GM12878 (cell line): ENCODE measurements at regions not wholly inside any gene's neighbourhood (a gene's known extent, or its start where the extent isn't known, plus 50 kb on each side); places are given as distances from the start of the nearest gene placed in this dataset.

Source experiments
- ATAC-seq: fragments of 200-7000 bp; cut with Tn5 transposase; 3 replicates; pipeline ENCODE4 v1.9.1; 2020; ENCODE audit warnings: mild to moderate bottlenecking, moderate library complexity
- BruUV-seq: library from RNA; stranded (reverse); fragments of 400-500 nt; replicated peaks from 2 replicates; lab custom pipeline; 2021; lab: Mats Ljungman, UMichigan
- CTCF ChIA-PET: fragments of 300-600 bp; sonication (Branson Sonifier 250); formaldehyde crosslinking; extraction: SDS; loops from one replicate; lab custom pipeline; 2021; ENCODE audit warnings: inconsistent platforms; lab: Yijun Ruan, JAX
- POLR2A ChIA-PET: fragments of 350-600 bp; formaldehyde crosslinking; extraction: SDS; loops from one replicate; lab custom pipeline; 2021; ENCODE audit warnings: inconsistent platforms; lab: Charles Lee
- RAD21 ChIA-PET: fragments of 300-600 bp; sonication (Branson Sonifier 250); formaldehyde crosslinking; loops from one replicate; lab custom pipeline; 2023; ENCODE audit warnings: antibody characterized with exemption; ENCODE audit not compliant: unreplicated experiment; lab: Charles Lee
- SMC1A ChIA-PET: fragments of 300-600 bp; sonication (Branson Sonifier 250); formaldehyde crosslinking; loops from one replicate; lab custom pipeline; 2023; ENCODE audit not compliant: unreplicated experiment, uncharacterized antibody; lab: Charles Lee
- DNase-seq: peaks from one replicate; pipeline ENCODE4 v3.0.0-alpha.2; 2011; ENCODE audit warnings: low read depth, low spot score
- FAIRE-seq: peaks from 3 replicates; lab custom pipeline; 2011; peaks lifted over from hg19 to GRCh38; lab: Jason Lieb, UNC
- H2AFZ ChIP-seq: 2 replicates; pipeline ENCODE4 v1.6.0; 2011; ENCODE audit warnings: low read depth, low read length, control low read depth; ENCODE audit not compliant: control insufficient read depth
- H3K27ac ChIP-seq: 2 replicates; pipeline ENCODE4 v1.5.1; 2011; ENCODE audit warnings: control low read depth; ENCODE audit not compliant: control insufficient read depth, insufficient read depth
- H3K27me3 ChIP-seq, 2 experiments: replicated peaks in 1 of 2; 2 replicates each; pipeline versions ENCODE4 v1.6.0 to v1.6.1; 2011; ENCODE audit warnings: low read length in 1 of 2; ENCODE audit not compliant: control insufficient read depth in 2 of 2, insufficient read depth in 2 of 2
- H3K36me3 ChIP-seq, 2 experiments: 2 replicates each; pipeline ENCODE4 v1.5.1; 2011; ENCODE audit warnings: low read length in 1 of 2; ENCODE audit not compliant: control insufficient read depth in 2 of 2, insufficient read depth in 2 of 2
- H3K4me1 ChIP-seq: 2 replicates; pipeline ENCODE4 v1.6.1; 2011; ENCODE audit warnings: mild to moderate bottlenecking, low read length, moderate library complexity, mixed read lengths; ENCODE audit not compliant: control insufficient read depth, insufficient read depth
- H3K4me2 ChIP-seq: 2 replicates; pipeline ENCODE4 v1.6.0; 2011; ENCODE audit warnings: control low read depth; ENCODE audit not compliant: control insufficient read depth, insufficient read depth
- H3K4me3 ChIP-seq: fragments of 200-600 bp; sonication (generic); 2 replicates; pipeline ENCODE4 v1.5.1; 2016
- H3K79me2 ChIP-seq: 2 replicates; pipeline ENCODE4 v1.6.0; 2011; ENCODE audit warnings: low read length; ENCODE audit not compliant: control insufficient read depth, insufficient read depth
- H3K9ac ChIP-seq: 2 replicates; pipeline ENCODE4 v1.8.0; 2011; ENCODE audit warnings: low read length, control low read depth, mixed read lengths; ENCODE audit not compliant: control insufficient read depth, insufficient read depth
- H3K9me3 ChIP-seq: replicated peaks from 3 replicates; pipeline ENCODE4 v1.5.1; 2011; ENCODE audit warnings: mild to moderate bottlenecking, low read length; ENCODE audit not compliant: control insufficient read depth, insufficient read depth
- H4K20me1 ChIP-seq: 2 replicates; pipeline ENCODE4 v1.6.0; 2011; ENCODE audit not compliant: control insufficient read depth, insufficient read depth
- BACH1 ChIP-seq: fragments of 450-650 bp; IDR thresholded peaks from 2 replicates; pipeline ENCODE4 v1.6.1; 2017; ENCODE audit warnings: mild to moderate bottlenecking, borderline replicate concordance
- BMI1 ChIP-seq: fragments of 450-650 bp; IDR thresholded peaks from 2 replicates; pipeline ENCODE4 v1.6.1; 2016; ENCODE audit warnings: mild to moderate bottlenecking, moderate library complexity, borderline replicate concordance
- EGR1 ChIP-seq, 2 experiments: IDR thresholded peaks; 1 replicate in 1 of 2; 2 replicates in 1 of 2; pipeline ENCODE4 v1.6.1; 2011 to 2012; ENCODE audit warnings: low read depth in 2 of 2, low read length in 2 of 2, borderline replicate concordance in 1 of 2, mild to moderate bottlenecking in 1 of 2, moderate library complexity in 1 of 2
- FOS ChIP-seq: IDR thresholded peaks from 3 replicates; pipeline ENCODE4 v1.6.1; 2011; ENCODE audit warnings: borderline replicate concordance; ENCODE audit not compliant: insufficient read length; ENCODE audit errors: extremely low read depth
- FOXM1 ChIP-seq: IDR thresholded peaks from 2 replicates; pipeline ENCODE4 v1.6.1; 2012; ENCODE audit warnings: low read depth, mild to moderate bottlenecking, inconsistent platforms, low read length, moderate library complexity
- MYB ChIP-seq: fragments of 150-350 bp; IDR thresholded peaks from 2 replicates; pipeline ENCODE4 v1.6.1; 2014; ENCODE audit warnings: mild to moderate bottlenecking, low read depth, low read length, borderline replicate concordance
- NFIC ChIP-seq: IDR thresholded peaks from 2 replicates; pipeline ENCODE4 v1.6.1; 2012; ENCODE audit warnings: low read depth, mild to moderate bottlenecking, inconsistent platforms, low read length, moderate library complexity
- NKRF ChIP-seq: fragments of 450-650 bp; conservative IDR thresholded peaks from 2 replicates; pipeline ENCODE4 v1.6.1; 2017; ENCODE audit warnings: mild to moderate bottlenecking, moderate library complexity
- NRF1 ChIP-seq: conservative IDR thresholded peaks from 2 replicates; pipeline ENCODE4 v1.6.1; 2011; ENCODE audit warnings: mild to moderate bottlenecking, low read depth, low read length, improper control_type of control experiment
- SMC3 ChIP-seq: IDR thresholded peaks from 2 replicates; pipeline ENCODE4 v1.6.1; 2011; ENCODE audit warnings: low read length, improper control_type of control experiment, borderline replicate concordance
- in situ Hi-C: fragments of 300-500 bp; cut with MboI; formaldehyde crosslinking; loops from 9 replicates; pipeline ENCODE4 v1.14.3; 2018; ENCODE audit warnings: mixed read lengths
- intact Hi-C: fragments of 100-400 bp; cut with micrococcal nuclease; formaldehyde crosslinking; loops from one replicate; pipeline ENCODE4 v1.14.2; 2022; ENCODE audit not compliant: unreplicated experiment

DNA sequence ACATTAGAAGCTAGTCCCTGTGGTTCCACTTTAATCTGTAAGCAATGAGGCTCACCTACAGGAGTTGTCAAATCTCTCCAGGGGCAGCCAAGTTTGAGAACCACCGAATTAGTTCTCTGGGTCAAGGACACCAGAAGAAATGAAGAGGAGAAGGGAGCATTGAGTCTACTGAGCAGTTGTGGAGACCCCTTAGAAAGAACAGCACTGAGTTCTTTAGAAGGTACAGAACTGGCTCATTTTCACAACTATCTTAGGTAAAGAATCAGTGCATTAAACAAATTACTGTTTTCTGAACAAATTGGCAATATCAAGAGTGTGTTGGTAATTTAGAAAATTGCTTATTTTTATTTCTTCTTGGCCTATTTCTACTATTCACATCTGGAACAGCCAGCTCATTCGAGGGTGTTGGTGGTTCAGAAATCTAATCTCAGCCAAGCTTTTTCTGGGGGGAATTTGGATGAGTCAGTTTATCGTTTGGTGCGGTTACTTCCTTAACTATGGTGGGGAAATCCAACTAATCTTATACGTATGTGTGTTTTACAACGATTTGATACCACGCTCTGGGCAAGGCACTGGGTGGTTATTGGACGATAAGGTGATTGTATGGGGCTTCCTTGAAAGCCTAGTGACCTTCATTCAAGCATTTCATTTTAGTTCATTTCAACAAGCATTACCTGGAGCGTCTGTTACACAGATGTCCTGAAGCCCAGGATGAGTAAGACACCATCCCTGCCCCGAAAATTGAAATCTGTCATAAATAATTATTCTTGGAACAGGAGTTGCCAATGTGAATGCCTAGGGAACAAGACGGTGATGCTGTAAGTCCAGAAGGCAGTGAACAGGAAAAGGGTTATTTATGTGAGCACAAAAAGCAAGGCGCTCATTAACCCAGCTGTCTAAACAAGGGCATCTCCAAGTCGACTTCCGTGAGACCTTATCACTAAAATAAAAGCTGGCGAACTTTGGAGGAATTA lies 52.0 kb upstream of the TMPRSS2 start (continued):
- TF ChIP-seq SMC3 (no peak), FOXM1 (peak; percentile 74; the same call in 1 of the 2 replicates)

GRCh38 chr21:41558842-41559241 lies 50.9 kb upstream of the TMPRSS2 start:
- intact Hi-C loops = no loop called here
- H2AFZ ChIP-seq = no peak overlapping the region
- in situ Hi-C loops = no loop called here
- CTCF ChIA-PET = interaction anchor here (1.1 kb wide), 1 partner anchor 75 kb away, joined by 3 read pairs; no protein-coding TSS in a partner anchor
- no peak overlapping the region for H3K27ac ChIP-seq
- no peaks in the 10 kb centered on the region for H3K9me3 ChIP-seq
- TF ChIP-seq EGR1 (IDR thresholded peaks at IDR 0.05; ENCODE audit: borderline replicate concordance in 1 of 2, low read depth in 2 of 2, low read length in 2 of 2) (no peak), NKRF (no peak), NFIC (no peak), FOS (no peak), MYB (no peak), BMI1 (no peak), NRF1 (no peak), BACH1 (no peak)
- no peaks in the 10 kb centered on the region for H3K79me2 ChIP-seq
- no peak overlapping the region for H3K4me3 ChIP-seq
- H3K36me3 ChIP-seq = no peaks in the 10 kb centered on the region
- no peak for FAIRE-seq
- ATAC-seq = no peak
- POLR2A ChIA-PET = interaction anchor here (0.6 kb wide), 1 partner anchor 74 kb away, joined by 3 read pairs; no protein-coding TSS in a partner anchor
- RAD21 ChIA-PET = no interaction called here
- no peak overlapping the region for H3K9ac ChIP-seq
- no peak overlapping the region for H3K4me2 ChIP-seq
- peaks cover 14% of the 10 kb centered on the region for H3K4me1 ChIP-seq
- H4K20me1 ChIP-seq = no peaks in the 10 kb centered on the region
- SMC1A ChIA-PET = interaction anchor here (1.0 kb wide), 1 partner anchor 210 kb away, joined by 3 read pairs; no protein-coding TSS in a partner anchor
- DNase-seq = no peak
- BruUV-seq = no TSS peak
- H3K27me3 ChIP-seq = no peaks in the 10 kb centered on the region
